ENCODE measurements at regions not wholly inside any gene's neighbourhood (a gene's known extent, or its start where the extent isn't known, plus 50 kb on each side); places are given as distances from the start of the nearest gene placed in this dataset.
"Not testable (repeated sequence)": the region's sequence is repeated elsewhere in the genome, so short reads cannot be mapped to it uniquely, and the experiment has no call there.

DNA sequence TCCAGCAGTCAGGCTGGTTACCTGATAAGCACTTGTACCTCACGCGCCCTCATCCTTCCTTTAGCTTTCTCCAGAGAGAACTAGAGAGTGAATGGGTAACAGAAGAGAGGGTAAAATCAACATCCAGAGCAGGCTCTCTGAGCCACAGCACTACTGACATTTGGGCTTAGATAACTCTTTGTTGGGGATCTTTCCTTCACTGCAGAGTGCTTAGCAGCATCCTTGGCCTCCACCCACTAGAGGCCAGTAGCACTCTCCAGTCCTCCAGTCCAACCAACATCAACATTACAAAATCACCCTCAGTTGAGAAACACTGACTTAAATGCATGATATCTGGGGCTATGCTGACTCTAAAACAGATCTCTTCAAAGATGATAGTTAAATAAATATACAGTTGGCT is 220.7 kb downstream of the TACR3 start:
- DNase-seq (ENCODE audit: low read depth), result no peak
- no peak overlapping the region for H3K4me3 ChIP-seq (ENCODE audit: low read depth, low read length)

DNA sequence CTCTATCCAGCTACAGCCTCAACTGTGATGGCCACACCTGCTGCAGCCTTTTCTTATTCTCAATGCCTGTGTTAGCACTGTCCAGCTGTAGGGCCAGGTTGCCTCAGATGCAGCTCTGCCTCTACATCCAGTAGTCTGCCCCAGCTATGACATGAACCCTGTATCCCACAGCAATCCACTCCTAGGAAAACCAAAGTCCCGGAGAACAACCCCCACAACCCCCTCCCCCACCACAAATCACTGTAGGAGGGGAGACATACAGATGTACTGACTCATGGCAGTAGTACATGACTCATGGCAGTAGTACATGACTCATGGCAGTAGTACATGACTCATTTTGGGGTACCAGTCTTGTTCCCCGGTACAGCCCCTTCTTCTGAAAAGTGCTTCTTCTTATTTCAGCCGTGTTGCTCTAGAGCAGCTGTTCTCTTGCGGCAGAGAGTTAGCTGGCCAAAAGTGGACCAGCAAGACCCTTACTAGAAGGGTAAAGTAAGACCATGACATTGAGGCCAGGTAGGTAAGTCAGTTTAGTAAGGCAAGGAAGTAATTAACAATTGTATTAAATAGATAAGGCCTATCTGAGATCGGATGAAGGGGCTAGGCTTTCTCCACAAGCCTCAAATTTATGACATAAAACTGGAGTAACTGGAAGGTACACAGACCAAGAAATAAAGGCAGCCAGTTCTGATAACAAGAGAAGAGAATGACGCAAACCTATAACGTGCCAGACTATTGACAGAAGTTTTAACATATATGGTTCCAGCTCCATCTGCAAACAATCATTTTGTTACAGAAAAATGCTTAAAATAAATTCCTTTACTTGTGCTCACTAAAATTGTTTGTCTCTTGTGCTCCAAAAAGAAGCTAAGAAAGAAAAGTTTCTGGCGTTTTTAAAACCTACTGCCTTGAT is 221.4 kb downstream of the TACR3 start:
- H3K4me3 ChIP-seq (ENCODE audit: low read depth, low read length), result no peak overlapping the region
- peak; percentile 69 for DNase-seq (ENCODE audit: low read depth)

DNA sequence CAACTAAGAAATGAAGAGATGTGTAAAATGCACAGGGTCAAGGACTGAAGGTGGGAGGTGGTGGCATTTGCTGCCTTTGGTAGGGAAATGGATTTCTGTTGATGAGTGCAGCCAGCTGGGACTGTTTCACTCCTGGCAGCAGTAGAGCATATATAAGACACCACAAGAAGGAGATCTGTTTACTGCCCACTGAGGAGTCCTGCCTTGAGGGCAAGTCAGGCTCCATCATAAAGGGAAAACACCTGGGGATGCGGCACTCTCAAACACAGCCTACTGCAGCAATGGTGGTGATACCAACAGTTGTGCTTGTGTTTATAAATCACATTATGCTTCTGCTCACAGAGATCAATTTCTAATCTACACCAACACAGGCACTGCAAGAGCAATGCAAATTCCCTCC is 222.1 kb downstream of the TACR3 start:
- H3K4me3 ChIP-seq (ENCODE audit: low read depth, low read length), result no peak overlapping the region
- DNase-seq (ENCODE audit: low read depth), result no peak

DNA sequence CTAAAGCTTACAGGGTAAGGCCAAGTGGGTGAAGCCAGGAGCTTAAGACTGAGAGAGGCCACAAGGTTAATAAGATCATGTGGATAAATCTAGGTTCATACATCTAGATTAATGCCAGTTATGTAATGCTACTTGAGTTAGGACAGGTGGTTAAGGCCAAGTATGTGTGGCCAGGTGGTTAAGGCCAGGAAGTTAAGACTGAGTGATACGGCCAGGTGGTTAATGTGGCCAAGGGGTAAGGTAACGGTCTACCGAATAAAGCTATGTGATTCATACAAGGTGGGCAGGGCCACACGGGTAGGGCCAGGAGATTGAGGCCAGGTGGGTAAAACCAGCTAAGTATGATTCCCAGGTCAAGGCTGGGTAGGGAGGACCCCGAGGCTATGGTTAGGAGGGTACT is 223.0 kb downstream of the TACR3 start:
- no peak overlapping the region for H3K4me3 ChIP-seq (ENCODE audit: low read depth, low read length)
- DNase-seq (ENCODE audit: low read depth), result no peak

DNA sequence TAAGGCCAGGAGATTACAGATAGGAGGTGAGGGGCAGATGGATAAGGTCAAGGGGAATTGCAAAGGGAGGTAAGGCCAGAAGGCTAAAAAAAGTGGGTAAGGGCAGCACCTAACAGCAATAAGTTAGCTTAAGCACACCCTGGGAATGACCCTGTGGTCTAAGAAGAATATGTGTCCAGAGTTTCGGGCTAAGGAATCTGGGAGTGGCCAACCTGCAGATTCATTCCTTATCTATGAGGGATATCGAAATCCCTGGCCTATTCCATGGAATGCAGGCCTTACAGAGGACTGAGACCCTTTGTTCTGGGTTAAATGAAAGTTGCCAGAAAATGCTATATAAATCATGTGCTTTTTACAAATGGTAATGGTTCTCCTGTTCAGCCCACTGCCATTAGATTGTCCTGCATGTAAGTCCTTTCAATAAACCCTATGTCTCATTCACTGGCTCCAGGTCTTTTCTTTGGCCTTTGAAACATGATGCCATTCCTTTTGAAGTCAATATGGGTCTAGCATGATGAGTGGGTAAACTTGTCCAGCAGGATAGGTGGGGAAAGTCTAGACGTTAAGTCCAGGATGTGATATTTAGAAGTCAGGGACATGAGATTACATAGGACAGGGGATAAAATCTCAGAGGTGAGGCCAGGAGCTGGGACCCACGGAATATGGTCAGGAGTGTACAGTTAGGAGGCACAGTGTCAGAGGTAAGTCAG is 226.2 kb downstream of the TACR3 start:
- H3K4me3 ChIP-seq (ENCODE audit: low read depth, low read length), result no peak overlapping the region
- no peak for DNase-seq (ENCODE audit: low read depth)

DNA sequence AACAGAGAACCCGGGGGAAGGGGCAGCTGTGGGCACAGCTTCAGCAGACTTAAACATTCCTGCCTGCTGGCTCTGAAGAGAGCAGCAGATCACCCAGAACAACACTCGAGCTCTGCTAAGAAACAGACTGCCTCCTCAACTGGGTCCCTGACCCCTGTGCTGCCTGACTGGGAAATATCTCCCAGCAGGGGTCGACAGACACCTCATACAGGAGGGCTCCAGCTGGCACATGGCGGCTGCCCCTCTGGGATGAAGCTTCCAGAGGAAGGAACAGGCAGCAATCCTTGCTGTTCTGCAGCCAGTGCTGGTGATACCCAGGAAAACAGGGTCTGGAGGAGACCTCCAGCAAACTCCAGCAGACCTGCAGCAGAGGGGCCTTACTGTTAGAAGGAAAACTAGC is 234.5 kb downstream of the TACR3 start:
- DNase-seq (ENCODE audit: low read depth); H3K4me3 ChIP-seq (ENCODE audit: low read depth, low read length): not testable (repeated sequence)

DNA sequence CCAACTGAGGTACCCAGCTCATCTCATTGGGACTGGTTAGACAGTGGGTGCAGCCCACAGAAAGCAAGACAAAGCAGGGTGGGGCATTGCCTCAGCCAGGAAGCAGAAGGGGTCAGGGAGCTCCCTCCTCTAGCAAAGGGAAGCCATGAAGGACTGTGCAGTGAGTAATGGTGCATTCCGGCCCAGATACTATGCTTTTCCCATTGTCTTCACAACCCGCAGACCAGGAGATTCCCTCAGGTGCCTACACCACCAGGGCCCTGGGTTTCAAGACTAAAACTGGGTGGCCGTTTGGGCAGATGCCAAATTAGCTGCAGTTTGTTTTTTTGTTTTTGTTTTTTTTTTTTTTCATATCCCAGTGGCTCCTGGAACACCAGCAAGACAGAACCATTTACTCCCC is 235.3 kb downstream of the TACR3 start:
- no peak for DNase-seq (ENCODE audit: low read depth)
- H3K4me3 ChIP-seq (ENCODE audit: low read depth, low read length), result no peak overlapping the region

DNA sequence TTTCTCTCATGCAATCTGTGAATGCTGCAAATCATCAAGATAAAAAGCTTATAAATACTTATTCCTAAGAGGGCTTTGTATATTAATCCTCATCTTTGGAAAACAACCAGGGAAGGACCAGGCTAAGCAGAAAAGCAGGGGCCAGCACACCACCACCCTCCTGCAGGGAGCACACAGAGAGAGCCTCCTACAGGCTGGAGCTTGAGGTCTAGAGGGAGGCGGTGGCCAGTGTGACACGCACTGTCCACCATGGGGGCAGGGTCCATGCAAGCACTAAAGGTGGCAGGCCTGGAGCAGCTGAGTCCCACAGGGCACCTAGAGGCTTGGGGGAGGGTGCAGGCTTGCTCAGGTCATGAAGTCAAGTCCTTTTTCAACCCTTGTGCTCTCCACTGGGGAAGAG is 236.9 kb downstream of the TACR3 start:
- no peak for DNase-seq (ENCODE audit: low read depth)
- no peak overlapping the region for H3K4me3 ChIP-seq (ENCODE audit: low read depth, low read length)

DNA sequence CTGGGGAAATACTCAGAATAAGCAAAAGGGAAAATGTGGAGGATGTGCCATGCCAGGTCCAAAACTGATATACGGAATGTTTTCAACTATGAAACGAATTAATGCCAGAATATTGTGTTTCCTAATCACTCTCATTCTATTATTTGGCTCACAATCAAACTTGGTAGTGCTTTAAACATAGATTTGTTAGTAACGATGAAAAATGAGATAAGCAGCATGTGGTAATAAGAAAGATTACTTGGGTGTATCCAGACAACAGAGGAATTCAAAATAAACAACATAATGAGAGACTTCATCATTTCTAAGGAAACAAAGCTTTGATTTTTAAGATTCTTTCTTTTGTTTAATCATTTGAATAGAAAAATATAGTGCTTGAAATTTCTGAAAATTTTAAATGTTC is 237.3 kb downstream of the TACR3 start:
- DNase-seq (ENCODE audit: low read depth), result no peak

DNA sequence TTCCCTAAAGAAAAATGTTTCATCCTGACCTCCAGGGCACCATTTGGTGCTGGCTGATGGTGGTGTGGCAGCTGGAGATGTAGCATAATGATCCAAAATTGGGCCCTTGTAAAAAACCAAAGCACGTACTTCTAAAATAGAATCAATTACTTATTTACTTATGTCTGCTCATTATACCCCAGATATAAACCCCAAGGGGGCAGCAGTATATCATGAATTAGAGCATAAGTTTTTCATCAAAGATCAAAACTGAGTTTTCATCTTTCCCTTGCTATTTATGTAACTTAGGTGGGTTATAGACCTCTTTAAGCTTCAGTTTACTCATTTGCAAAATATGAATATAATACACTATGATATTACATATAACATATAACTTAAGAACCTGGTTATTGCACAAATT is 241.1 kb downstream of the TACR3 start:
- no peak overlapping the region for H3K4me3 ChIP-seq (ENCODE audit: low read depth, low read length)
- no peak for DNase-seq (ENCODE audit: low read depth)

More for the DNA sequence above, 237.3 kb downstream of the TACR3 start:
- no peak overlapping the region for H3K4me3 ChIP-seq (ENCODE audit: low read depth, low read length)

DNA sequence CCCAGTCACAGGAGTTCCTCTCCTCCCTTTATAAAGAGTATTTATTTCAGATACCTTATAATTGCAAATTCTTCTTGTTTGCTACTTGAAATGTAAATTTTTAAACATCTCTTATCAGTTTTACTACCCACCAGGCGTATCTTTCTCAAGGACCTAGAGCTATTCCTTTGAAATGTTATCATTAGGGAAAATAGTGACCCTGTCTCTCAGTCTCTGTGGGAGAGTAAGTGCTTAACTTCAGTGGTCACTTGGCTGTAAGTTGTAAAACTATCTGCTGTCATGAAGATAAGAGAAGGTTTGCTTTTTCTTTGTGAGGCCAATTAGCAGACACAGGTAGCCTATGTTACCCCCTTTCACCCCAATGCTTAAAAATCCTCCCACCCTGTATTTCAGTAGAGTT is 241.6 kb downstream of the TACR3 start:
- no peak for DNase-seq (ENCODE audit: low read depth)
- no peak overlapping the region for H3K4me3 ChIP-seq (ENCODE audit: low read depth, low read length)

DNA sequence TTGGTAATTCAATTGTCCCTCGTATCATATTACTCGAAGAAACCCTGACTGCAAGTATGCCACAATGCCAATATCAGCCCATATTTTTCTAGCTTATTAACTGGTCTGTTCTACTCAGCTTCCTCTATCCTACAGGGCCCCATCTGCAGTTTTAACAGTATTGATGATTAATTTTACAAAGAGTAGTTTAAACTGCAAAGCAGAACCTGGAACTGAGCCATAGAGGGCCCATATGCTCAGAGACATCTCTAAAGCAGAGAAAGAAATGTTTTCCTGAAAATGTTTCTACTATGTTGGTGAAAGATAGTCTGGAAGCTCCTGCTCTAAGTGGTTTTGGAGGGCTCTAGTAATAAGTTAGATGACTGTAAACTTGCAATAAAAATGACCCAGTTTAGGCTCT is 259.4 kb upstream of the CENPE start:
- no peak for DNase-seq (ENCODE audit: low read depth)
- no peak overlapping the region for H3K4me3 ChIP-seq (ENCODE audit: low read depth, low read length)

DNA sequence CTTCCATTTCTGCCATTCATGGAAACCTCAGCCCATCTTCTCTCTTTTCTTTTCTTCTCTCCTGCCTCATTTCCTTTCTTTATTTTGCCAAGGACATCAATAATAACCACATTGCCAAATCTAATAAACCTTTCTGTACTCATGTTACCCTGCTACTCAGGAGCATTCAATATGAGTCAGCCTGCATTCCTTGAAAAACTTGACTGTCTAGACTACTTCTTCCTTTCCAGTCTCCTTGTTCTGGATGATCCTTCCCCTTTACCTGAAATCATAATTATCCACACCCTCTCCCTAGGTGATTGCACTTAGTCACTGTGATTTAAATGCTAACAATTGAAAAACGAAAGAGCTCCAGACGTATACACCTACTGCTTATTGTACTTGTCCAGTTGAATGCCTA is 253.2 kb upstream of the CENPE start:
- DNase-seq (ENCODE audit: low read depth), result no peak
- no peak overlapping the region for H3K4me3 ChIP-seq (ENCODE audit: low read depth, low read length)

DNA sequence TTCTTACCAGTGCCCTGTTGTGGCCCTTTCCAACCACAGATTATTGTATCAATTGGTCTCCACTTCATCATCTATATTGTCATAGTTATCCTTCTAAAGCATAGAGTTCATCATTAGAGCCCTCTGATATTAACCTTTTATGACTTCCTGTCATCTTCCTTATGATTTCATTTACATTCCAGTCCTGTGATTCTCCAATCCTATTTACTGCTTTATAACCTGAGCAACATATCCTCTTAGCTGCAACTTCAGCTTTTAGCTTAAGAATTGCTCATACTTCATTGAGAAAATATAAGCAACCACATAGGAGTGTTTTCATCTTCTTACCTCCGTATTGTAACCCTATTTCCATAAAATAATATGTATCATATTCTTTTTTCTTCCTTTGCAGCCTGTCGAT is 252.6 kb upstream of the CENPE start:
- no peak for DNase-seq (ENCODE audit: low read depth)
- H3K4me3 ChIP-seq (ENCODE audit: low read depth, low read length), result no peak overlapping the region

DNA sequence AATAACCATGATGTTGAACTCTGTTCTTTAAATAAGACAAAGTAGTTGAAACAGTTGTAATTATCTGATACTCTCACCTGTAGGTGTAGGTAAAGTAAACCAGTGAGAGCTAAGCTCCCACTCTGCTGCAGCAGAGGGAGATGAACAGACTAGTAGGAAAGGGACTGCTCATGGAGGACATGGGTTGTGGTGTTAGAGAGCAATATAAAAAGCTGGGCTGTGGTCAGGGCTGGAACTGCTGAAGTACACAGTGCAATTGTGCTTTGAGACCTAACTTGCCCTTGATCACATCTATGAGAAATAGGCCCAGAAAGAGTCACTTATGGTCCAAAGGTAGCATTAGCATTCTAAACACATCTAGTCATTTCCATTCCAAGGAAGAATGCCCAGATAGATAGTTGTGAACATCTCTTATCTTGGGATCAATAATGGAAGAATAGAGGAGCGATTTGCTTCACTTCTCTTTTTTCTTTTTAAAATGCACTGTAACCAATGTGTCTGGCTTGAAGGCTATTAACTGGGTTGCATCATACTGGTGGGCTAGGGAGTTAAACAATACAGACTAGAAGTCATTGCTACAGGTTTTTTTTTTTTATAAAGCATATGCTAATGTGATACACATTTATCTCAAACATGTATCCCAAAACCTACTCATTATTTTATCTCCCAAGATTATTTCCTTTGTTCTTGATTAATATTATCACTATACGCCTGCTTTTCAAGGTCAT is 251.3 kb upstream of the CENPE start:
- H3K4me3 ChIP-seq (ENCODE audit: low read depth, low read length), result no peak overlapping the region
- no peak for DNase-seq (ENCODE audit: low read depth)

DNA sequence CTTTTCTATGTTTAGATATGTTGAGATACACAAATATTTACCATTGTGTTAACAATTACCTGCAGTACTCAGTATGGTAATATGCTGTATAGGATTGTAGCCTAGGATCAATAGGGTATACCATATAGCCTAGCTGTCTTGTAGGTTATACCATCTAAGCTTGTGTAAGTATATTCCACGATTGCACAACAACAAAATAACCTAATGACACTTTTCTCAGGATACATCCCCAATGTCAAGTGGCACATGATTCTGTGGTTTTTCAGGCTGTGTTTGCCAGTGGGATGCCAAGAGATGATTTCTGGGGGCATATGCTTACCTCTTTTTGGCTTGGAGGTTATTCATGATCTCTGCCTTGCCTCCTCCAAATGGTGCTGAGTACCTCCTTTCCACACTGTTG is 247.2 kb upstream of the CENPE start:
- no peak for DNase-seq (ENCODE audit: low read depth)
- H3K4me3 ChIP-seq (ENCODE audit: low read depth, low read length), result no peak overlapping the region

DNA sequence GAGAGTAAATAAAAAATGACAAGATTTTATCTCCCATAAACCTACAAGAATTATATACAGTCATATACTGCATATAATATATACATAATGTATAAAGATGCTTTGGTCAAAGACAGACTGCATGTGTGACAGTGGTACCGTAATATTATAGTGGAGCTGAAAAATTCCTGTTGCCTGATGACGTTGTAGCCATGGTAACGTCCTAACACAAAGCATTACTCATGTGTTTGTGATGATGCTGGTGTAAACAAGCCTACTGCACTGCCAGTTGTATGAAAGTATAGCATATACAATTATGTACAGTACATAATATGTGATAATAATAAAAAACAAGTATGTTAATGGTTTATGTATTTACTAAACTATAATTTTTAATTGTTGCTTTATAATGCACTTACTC is 245.2 kb upstream of the CENPE start:
- no peak overlapping the region for H3K4me3 ChIP-seq (ENCODE audit: low read depth, low read length)
- DNase-seq (ENCODE audit: low read depth), result no peak

DNA sequence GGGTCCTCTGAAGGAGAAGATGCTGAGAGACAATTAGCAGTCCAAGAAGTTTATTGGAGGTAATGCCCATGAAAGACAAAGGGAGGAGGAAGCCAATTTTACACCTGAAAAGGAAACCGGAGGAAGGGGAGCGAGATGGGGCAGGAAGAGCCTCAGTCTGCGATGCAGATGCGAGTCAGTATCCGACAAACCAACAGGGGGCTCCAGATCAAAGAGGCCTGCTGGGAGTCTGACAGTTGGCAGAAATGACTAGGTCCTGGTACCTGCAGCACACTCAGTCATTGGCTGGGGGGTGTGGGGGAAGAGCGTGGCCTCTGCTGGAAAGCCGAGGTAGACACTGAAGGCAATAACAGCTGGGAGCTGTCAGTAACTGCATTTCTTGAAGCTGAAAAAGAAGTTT is 231.1 kb upstream of the CENPE start:
- DNase-seq (ENCODE audit: low read depth), result no peak
- H3K4me3 ChIP-seq (ENCODE audit: low read depth, low read length), result no peak overlapping the region

DNA sequence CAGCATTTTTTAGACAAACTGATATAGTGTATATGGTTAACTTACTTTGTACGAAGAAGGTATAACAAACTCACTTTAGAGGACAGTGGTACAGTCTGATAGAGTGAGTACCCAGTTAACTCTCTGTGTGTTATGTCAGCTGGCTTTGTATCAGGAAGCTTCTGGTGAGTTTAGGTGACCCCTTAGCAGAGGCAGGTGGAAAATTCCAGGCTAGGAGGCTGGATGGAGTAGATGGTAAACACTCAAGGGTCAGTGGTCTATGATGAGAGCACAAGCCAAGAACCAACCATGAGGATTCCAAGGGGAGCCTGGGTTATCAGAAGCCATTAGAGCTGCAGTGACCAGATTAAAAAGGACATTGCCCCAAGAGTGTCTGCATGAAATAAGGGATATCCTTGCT is 227.3 kb upstream of the CENPE start:
- DNase-seq (ENCODE audit: low read depth), result no peak
- no peak overlapping the region for H3K4me3 ChIP-seq (ENCODE audit: low read depth, low read length)

DNA sequence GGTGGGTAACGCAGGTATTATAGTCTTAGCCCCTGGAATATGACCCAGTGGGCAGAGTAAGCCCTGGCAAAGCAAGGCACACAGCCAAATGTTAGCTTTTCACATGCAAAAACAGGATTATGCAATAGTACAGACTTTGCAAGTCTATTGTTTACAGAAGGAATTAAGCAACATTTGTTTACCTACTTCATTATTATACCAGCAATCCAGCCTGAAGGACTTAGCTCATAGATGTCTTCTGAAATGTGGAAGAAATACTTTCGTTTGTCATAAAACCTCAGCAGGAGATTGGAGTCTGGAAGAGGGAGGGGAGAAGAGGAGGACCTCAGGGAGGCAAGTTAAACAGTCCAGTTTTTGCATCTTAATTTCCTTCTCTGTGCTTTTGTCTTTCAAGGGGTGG is 226.7 kb upstream of the CENPE start:
- DNase-seq (ENCODE audit: low read depth), result peak; percentile 1
- no peak overlapping the region for H3K4me3 ChIP-seq (ENCODE audit: low read depth, low read length)

Data from skeletal muscle cell (primary cell).